Cerebellar cortex (tissue), 1 donor: ENCODE measurements at regions not wholly inside any gene's neighbourhood (a gene's known extent, or its start where the extent isn't known, plus 50 kb on each side); places are given as distances from the start of the nearest gene placed in this dataset.
"Not testable (repeated sequence)": the region's sequence is repeated elsewhere in the genome, so short reads cannot be mapped to it uniquely, and the experiment has no call there.

Experiments
- DNase-seq: peaks from one replicate; pipeline ENCODE4 v3.0.0-alpha.2; 2015; ENCODE audit warnings: low spot score

DNA sequence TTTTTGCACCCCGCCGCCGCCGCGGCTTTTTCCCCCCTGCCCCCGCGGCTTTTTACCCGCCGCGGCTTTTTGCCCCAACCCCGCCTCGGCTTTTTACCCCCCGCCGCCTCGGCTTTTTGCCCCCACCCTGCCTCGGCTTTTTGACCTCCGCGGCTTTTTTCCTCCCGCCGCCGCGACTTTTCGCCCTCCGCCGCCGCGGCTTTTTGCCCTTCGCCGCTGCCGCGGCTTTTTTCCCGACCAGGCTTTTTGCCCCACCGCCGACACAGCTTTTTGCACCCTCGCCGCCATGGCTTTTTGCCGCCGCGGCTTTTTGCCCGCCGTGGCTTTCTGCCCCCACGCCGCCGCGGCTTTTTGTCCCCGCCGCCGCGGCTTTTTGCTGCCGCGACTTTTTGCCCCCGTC is 137.0 kb upstream of the TP53TG3D start:
- DNase-seq, result no peak

DNA sequence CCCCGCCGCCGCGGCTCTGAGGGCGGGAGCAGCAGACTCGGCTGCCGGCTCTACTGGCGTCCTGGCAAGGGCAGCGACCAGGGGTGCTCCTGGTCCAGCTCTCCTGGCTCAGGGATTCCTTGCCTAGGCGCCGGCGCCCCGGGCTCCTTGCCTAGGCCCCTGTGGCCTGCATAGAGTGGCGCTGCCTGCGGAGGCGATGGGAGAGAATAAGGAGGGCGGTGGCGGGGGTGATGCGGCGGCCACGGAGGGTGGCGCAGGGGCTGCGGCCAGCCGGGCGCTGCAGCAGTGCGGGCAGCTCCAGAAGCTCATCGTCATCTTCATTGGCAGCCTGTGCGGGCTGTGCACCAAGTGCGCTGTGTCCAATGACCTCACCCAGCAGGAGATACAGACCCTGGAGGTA is 136.6 kb upstream of the TP53TG3D start:
- not testable (repeated sequence) for DNase-seq

DNA sequence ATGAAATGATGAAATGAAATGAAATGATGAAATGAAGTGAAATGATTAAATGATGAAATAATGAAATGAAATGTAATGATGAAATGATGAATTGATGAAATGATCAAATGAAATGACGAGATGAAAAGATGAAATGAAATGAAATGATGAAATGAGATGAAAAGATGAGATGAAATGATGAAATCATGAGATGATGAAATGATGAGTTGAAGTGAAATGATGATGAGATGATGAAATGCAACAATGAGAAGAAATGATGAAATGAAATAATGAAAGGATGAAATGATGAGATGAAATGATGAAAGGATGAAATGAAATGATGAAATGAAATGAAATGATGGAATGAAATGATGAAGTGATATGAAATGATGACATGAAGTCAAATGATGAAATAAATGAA is 132.7 kb upstream of the TP53TG3D start:
- DNase-seq, result not testable (repeated sequence)

DNA sequence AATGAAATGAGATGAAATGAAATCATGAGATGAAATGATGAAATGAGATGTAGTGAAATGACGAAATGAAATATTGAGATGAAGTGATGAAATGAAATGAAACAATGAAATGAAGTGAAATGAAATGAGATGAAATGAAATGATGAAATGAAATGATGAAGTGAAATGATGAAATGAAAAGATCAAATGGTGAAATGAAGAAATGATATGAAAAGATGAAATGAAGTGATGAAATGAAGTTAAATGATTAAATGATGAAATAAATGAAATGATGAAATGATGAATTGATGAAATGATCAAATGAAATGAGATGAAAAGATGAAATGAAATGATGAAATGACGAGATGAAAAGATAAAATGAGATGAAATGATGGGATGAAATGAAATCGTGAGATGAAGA is 132.3 kb upstream of the TP53TG3D start:
- not testable (repeated sequence) for DNase-seq

DNA sequence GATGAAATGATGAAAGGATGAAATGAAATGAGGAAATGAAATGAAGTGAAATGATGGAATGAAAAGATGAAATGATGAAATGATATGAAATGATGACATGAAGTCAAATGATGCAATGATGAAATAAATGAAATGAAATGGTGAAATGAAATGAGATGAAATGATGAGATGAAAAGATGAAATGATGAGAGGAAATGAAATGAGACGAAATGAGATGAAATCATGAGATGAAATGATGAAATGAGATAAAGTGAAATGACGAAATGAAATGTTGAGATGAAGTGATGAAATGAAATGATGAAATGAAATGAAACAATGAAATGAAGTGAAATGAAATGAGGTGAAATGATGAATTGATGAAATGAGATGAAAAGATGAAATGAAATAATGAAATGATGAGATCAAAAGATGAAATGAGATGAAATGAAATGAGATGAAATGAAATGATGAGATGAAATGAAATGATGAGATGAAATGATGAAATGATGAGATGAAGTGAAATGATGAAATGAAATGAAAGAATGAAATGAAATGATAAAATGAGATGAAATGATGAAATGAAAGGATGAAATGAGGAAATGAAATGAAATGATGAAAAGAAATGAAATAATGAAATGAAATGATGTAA is 131.7 kb upstream of the TP53TG3D start:
- not testable (repeated sequence) for DNase-seq

DNA sequence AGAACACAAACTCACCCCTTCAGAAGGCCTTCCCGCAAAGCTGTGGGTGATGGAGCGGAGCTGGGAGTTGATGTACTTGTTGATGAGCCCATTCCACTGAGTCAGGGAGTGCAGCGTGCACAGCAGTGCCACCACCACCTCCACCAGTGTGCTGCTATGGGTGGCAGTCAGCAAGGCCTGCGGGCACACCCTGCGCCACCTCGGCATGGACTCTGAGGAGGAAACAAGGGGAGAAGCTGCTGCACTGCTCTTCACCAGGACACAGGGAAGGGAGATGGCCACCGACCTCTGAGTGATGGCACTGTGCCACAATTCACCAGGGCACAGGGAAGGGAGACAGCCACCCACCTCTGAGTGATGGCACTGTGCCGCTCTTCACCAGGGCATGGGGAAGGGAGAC is 100.7 kb upstream of the TP53TG3D start:
- not testable (repeated sequence) for DNase-seq

DNA sequence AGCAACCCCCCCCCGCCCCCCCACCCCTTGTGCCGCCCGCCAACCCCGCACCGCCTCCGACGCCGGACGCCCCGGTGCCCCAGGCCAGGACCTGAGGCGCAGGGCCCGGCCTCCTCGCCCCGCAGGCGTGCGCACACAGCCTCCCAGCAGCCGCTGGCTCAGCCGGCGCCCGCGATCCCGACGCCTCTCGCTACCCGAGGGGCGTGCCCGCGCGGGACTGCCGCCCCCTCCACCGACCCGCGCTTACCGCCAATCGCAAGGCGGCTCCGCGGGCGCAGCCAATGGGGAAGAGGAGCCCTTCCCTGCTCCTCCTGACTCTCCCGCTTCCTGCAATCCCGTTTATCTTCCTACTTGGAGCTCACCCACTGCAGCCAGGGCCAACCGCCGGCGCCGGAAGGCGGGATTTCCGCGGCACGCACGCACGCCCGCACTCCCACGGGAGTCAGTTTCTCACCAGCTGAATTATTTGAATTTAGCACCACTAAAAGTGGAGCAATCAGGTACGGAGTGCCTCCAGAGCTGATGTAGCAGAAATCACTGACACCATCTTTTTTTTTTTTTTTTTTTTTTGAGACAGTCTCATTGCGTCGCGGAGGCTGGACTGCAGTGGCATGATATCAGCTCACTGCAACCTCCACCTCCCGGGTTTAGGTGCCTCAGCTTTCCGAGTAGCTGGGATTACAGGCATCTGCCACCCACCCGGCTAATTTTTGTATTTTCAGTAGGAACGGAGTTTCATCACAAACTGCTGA is 65.0 kb upstream of the TP53TG3D start:
- DNase-seq, result not testable (repeated sequence)

DNA sequence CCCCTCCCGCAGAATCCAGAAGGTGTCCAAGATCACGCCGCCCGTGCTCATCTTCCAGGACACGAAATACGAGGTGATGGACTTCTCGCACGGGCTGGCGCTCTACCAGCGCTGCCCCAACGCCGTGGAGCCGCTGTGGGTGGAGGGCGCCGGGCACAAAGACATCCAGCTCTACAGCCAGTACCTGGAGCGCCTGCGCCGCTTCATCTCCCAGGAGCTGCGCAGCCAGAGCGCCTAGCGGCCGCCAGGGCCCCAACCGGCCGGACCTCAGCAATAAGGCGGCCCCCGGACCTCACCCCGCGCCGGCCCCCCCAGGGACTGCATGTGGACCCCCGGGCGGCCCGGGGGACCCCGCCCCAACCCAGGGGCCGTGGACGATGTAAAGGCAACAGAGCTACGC is 50.5 kb upstream of the TP53TG3D start:
- not testable (repeated sequence) for DNase-seq
